ENCODE measurements at regions not wholly inside any gene's neighbourhood (a gene's known extent, or its start where the extent isn't known, plus 50 kb on each side); places are given as distances from the start of the nearest gene placed in this dataset.
"Not testable (repeated sequence)": the region's sequence is repeated elsewhere in the genome, so short reads cannot be mapped to it uniquely, and the experiment has no call there.

DNA sequence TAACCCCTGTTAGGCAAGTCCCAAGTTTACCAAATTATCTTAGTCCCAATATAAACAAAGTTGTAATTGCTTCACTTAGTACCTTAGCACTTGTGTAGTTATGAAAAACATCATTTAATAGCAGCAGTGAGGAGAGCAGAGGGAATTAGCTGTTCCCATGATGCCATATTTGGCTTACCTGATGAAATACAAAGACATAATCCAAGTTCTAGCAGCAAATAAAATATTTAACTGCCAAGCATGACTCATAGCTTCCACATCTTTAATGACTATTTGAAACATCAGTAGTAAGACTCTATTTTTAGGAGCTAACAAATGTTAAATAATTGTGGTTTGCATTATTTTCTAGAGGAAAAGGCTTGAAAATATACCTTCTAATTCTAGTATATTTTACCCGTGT is 94.0 kb upstream of the MCHR2 start:
- no peak for FAIRE-seq

DNA sequence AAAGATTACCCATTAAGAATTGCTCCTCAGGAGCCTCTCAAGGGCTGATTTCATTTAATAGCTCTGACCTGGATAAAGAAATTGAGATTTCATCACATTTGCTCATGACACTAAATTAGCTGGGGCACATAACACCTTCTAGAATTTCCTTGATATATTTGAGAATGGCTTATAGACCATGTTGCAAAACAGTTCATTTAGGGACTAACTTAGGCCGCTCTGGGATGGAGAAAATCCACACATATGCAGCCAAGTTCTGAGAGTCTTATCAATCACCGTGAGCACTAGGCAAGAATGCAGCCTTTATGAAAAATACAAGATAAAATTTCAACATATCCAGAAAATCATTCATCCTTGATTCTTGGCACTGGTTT is 91.0 kb upstream of the MCHR2 start:
- no peak for FAIRE-seq

DNA sequence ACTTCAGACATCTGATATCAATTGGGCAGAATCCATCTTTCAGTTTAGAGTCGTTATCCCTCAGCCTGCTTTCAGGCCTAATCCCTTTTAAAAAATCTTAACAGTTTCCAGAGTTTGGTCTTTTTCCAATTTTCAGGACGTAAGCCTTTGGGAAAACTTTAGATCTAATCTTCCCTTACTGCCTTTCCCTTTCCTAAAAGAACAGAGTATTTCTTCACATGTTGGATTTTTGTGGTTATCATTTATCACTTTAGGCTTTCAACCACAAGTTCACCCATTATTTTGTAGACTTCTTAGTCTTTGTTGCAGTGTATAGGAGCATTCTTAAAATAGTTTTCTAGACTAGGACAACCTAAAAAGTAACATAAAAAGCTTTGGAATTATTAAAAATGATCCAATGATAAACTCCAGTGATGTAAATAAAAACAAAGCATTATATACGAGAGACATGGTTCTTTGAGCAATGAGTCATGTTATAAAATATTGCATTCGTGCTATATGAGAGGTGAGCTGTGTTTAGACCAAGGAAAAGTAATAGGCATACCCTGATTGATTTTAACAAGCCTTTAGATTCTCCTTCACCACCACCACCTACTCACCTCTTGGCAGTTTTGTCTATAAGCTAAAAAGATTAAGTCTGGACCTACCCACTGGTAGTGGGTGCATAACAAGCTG is 90.4 kb upstream of the MCHR2 start:
- FAIRE-seq = no peak

DNA sequence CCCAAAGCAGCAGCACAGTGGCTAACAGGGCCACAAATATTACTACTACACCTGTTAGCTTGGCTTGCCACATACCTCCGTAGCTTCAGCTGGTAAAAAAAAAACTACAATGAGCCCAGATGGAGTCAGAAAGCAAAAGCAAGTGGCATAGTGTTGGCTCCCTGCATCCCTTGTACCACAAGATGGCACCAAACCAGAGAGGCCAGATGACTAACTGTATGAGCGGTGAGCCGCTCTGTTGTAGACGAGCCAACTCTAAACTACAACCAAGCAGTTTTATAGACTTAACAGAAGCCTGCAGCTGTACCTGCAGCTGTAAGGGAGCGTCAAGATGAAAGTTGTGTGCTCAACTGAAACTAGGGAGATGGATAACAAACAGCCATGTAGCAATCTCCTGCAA is 84.5 kb upstream of the MCHR2 start:
- no peak for FAIRE-seq

DNA sequence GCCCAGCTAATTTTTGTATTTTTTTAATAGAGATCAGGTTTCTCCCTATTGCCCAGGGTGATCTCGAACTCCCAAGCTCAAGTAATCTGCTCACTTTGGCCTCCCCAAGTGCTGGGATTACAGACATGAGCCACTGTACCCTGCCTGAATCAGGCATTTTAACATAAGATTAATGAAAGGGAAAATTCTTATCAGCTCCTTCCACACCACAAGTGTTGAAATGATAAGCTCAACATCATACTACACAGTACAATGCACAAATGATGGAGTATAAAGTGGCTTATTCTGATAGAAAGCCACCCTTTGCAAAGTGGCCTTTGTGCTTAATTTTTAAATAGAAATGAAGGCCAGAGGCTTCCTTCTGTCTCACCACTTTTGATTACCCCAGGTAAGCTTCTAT is 71.3 kb upstream of the MCHR2 start:
- FAIRE-seq = no peak

DNA sequence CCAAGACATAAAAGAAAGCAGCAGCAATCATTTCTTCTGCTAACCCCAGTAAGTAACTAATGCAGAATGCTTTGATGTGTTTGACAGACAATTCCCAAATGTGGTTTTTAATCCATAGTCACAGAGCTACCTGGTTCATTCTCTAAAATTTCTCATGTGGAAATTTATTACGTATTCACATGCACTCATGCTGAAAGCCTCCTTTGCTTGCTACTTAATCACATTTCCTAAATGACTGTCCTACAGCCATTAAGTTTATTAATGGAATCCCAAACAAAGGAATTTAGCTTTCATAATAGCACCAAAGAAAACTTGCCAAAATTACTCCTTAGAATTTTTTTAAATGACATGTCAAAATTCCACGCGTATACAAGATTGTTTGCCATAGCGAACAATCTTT is 68.6 kb upstream of the MCHR2 start:
- FAIRE-seq = no peak

DNA sequence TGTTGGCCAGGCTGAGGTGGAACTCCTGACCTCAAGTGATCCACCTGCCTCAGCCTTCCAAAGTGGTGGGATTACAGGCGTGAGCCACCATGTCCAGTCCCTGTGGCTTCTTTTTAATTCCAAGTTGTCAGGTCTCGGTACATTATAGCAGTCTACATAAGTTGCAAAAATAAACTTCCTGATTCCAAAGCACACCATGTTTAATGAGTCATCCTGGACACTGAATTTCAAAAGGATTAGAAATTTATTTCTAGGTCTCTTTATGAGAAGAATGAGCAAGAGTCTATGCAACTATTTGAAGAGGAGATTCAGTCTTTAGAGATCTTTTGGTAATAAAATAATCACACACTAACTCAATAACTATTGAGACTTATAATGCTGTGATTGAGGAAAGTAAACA is 63.9 kb upstream of the MCHR2 start:
- FAIRE-seq = no peak

DNA sequence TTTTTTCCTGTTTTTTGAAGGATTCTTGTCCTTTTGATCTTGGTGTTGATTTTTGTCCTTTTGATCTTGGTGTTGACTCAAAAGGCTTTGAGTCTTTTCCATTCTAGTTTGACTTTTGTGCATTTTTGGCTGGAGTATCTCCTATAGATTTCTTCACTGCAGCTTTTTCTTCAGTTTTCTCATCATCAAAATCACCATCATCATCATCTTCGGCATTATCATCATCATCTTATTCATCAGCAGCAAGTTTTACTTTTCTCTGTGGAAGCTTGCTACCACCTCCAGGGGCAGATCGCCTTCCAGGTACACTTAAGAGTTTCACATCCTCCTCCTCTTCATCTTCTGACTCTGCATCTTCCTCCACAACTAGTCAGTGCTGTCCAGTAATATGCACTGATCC is 56.5 kb upstream of the MCHR2 start:
- FAIRE-seq = no peak

DNA sequence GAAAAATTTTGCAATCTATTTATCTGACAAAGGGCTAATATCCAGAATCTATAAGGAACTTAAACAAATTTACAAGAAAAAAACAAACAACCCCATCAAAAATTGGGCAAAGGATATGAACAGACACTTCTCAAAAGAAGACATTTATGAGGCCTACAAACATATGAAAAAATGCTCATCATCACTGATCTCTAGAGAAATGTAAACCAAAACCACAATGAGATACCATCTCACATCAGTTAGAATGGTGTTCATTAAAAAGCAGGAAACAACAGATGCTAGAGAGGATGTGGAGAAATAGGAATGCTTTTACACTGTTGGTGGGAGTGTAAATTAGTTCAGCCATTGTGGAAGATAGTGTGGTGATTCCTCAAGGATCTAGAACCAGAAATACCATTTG is 49.9 kb upstream of the MCHR2 start:
- FAIRE-seq = not testable (repeated sequence)
